ENCODE measurements at regions not wholly inside any gene's neighbourhood (a gene's known extent, or its start where the extent isn't known, plus 50 kb on each side); places are given as distances from the start of the nearest gene placed in this dataset.
"Not testable (repeated sequence)": the region's sequence is repeated elsewhere in the genome, so short reads cannot be mapped to it uniquely, and the experiment has no call there.

- TF ChIP-seq CTCF (conservative IDR thresholded peaks at IDR 0.05), result no peak
- H3K27ac ChIP-seq, result no peak overlapping the region
Observed at GRCh38 chr22:48822278-48823233, 1005.1 kb downstream of the BRD1 start.

GRCh38 chr22:48821727-48822126 is 1005.9 kb downstream of the BRD1 start:
- no peak overlapping the region for H3K27ac ChIP-seq
- TF ChIP-seq CTCF (conservative IDR thresholded peaks at IDR 0.05), result no peak

GRCh38 chr22:48821346-48821690 is 1006.4 kb downstream of the BRD1 start:
- TF ChIP-seq CTCF (conservative IDR thresholded peaks at IDR 0.05), result no peak
- H3K27ac ChIP-seq, result no peak overlapping the region

GRCh38 chr22:48820481-48821345 is 1007.0 kb downstream of the BRD1 start:
- TF ChIP-seq CTCF (conservative IDR thresholded peaks at IDR 0.05), result no peak
- H3K27ac ChIP-seq, result no peak overlapping the region

- H3K27ac ChIP-seq, result no peak overlapping the region
- no peak for TF ChIP-seq CTCF (conservative IDR thresholded peaks at IDR 0.05)
Observed at GRCh38 chr22:48819961-48820360, 1007.7 kb downstream of the BRD1 start.

GRCh38 chr22:48819232-48819631 is 1008.4 kb downstream of the BRD1 start:
- TF ChIP-seq CTCF (conservative IDR thresholded peaks at IDR 0.05), result no peak
- no peak overlapping the region for H3K27ac ChIP-seq

- not testable (repeated sequence) for H3K27ac ChIP-seq
Observed at GRCh38 chr22:48817491-48817890, 1010.2 kb downstream of the BRD1 start.

Data from VCaP (cell line).